PC-3 (cell line): ENCODE measurements at regions not wholly inside any gene's neighbourhood (a gene's known extent, or its start where the extent isn't known, plus 50 kb on each side); places are given as distances from the start of the nearest gene placed in this dataset.

ENCODE experiments used
- ATAC-seq: fragments of 200-7000 bp; cut with Tn5 transposase; 2 replicates; pipeline ENCODE4 v1.9.1; 2020; ENCODE audit warnings: mild to moderate bottlenecking, moderate library complexity
- BruUV-seq: library from RNA; stranded (reverse); fragments of 400-500 nt; replicated peaks from 2 replicates; lab custom pipeline; 2021; lab: Mats Ljungman, UMichigan
- CTCF ChIA-PET: fragments of 300-600 bp; sonication (Branson Sonifier 250); formaldehyde crosslinking; loops from one replicate; lab custom pipeline; 2022; ENCODE audit warnings: antibody characterized with exemption; lab: Charles Lee
- POLR2A ChIA-PET: fragments of 300-600 bp; sonication (Branson Sonifier 250); formaldehyde crosslinking; loops from one replicate; lab custom pipeline; 2022; ENCODE audit warnings: antibody characterized with exemption; ENCODE audit not compliant: unreplicated experiment; lab: Charles Lee
- DNase-seq: peaks from one replicate; pipeline ENCODE4 v3.0.0-alpha.2; 2015
- H2AFZ ChIP-seq: fragments of 300-600 bp; sonication (generic); 2 replicates; pipeline ENCODE4 v1.6.0; 2016; ENCODE audit warnings: antibody characterized with exemption, low read length
- H3F3A ChIP-seq: fragments of 300-600 bp; sonication (generic); one replicate; pipeline ENCODE4 v1.6.0; 2017; ENCODE audit warnings: antibody characterized with exemption, low read length, control low read depth, mild to moderate bottlenecking; ENCODE audit not compliant: unreplicated experiment
- H3K27ac ChIP-seq: fragments of 300-600 bp; sonication (generic); 2 replicates; pipeline ENCODE4 v1.5.1; 2016; ENCODE audit warnings: mild to moderate bottlenecking, low read length
- H3K27me3 ChIP-seq: fragments of 300-600 bp; sonication (generic); 2 replicates; pipeline ENCODE4 v1.6.1; 2016; ENCODE audit warnings: low read length, mixed read lengths
- H3K36me3 ChIP-seq: fragments of 300-600 bp; sonication (generic); 2 replicates; pipeline ENCODE4 v1.6.1; 2016; ENCODE audit warnings: low read depth, mixed run types, low read length, mixed read lengths
- H3K4me1 ChIP-seq: fragments of 300-600 bp; sonication (generic); 2 replicates; pipeline ENCODE4 v1.5.1; 2016; ENCODE audit warnings: low read length; ENCODE audit not compliant: insufficient read depth
- H3K4me2 ChIP-seq: fragments of 300-600 bp; sonication (generic); 2 replicates; pipeline ENCODE4 v1.6.0; 2016; ENCODE audit warnings: low read length
- H3K4me3 ChIP-seq: fragments of 300-600 bp; sonication (generic); 2 replicates; pipeline ENCODE4 v1.5.1; 2016; ENCODE audit warnings: mild to moderate bottlenecking, low read length, mixed read lengths
- H3K79me2 ChIP-seq: fragments of 300-600 bp; sonication (generic); 2 replicates; pipeline ENCODE4 v1.6.1; 2017; ENCODE audit warnings: low read length, mixed read lengths
- H3K9ac ChIP-seq: fragments of 300-600 bp; sonication (generic); 2 replicates; pipeline ENCODE4 v1.6.0; 2016; ENCODE audit warnings: mild to moderate bottlenecking, low read length
- H3K9me2 ChIP-seq: fragments of 300-600 bp; sonication (generic); replicated peaks from 2 replicates; pipeline ENCODE4 v1.6.1; 2016; ENCODE audit warnings: mixed run types, low read length, mixed read lengths
- H3K9me3 ChIP-seq: fragments of 300-600 bp; sonication (generic); 2 replicates; pipeline ENCODE4 v1.6.1; 2016; ENCODE audit warnings: low read length, mixed read lengths
- H4K20me1 ChIP-seq: fragments of 300-600 bp; sonication (generic); 2 replicates; pipeline ENCODE4 v1.6.1; 2016; ENCODE audit warnings: low read length, mixed read lengths
- CTCF ChIP-seq: fragments of 300-600 bp; sonication (generic); conservative IDR thresholded peaks from 2 replicates; pipeline ENCODE4 v1.5.1; 2017; ENCODE audit warnings: antibody characterized with exemption, low read depth, mild to moderate bottlenecking, low read length
- EZH2 ChIP-seq: fragments of 300-600 bp; sonication (generic); IDR thresholded peaks from one replicate; pipeline ENCODE4 v1.6.1; 2017; ENCODE audit warnings: antibody characterized with exemption, mild to moderate bottlenecking, low read length; ENCODE audit not compliant: unreplicated experiment
- EZH2phosphoT487 ChIP-seq: fragments of 300-600 bp; sonication (generic); IDR thresholded peaks from 2 replicates; pipeline ENCODE4 v1.6.1; 2018; ENCODE audit warnings: mild to moderate bottlenecking, antibody characterized with exemption, low read length, borderline replicate concordance
- intact Hi-C: fragments of 100-400 bp; cut with micrococcal nuclease; formaldehyde crosslinking; loops from 2 replicates; pipeline ENCODE4 v1.9.0; 2023

GRCh38 chr21:28266061-28266460, 726.6 kb downstream of the LTN1 start:
- TF ChIP-seq EZH2phosphoT487, result no peak
- no peak for TF ChIP-seq CTCF
- TF ChIP-seq EZH2, result no peak
- H3K36me3 ChIP-seq, result no peaks in the 10 kb centered on the region
- H2AFZ ChIP-seq, result no peak overlapping the region
- no peaks in the 10 kb centered on the region for H3K9me2 ChIP-seq
- BruUV-seq, result no TSS peak
- CTCF ChIA-PET, result no interaction called here
- intact Hi-C loops, result loop anchor here (5.0 kb wide), 1 partner anchor 66 kb away; no protein-coding TSS in a partner anchor
- no peak overlapping the region for H3K4me2 ChIP-seq
- no peaks in the 10 kb centered on the region for H3K79me2 ChIP-seq
- no peaks in the 10 kb centered on the region for H3K9me3 ChIP-seq
- peak; percentile 2 for DNase-seq
- no peak overlapping the region for H3K27ac ChIP-seq
- H3K9ac ChIP-seq, result no peak overlapping the region
- H3K4me1 ChIP-seq, result peaks cover 25% of the 10 kb centered on the region
- no peaks in the 10 kb centered on the region for H3F3A ChIP-seq
- no peaks in the 10 kb centered on the region for H3K27me3 ChIP-seq
- H3K4me3 ChIP-seq, result no peak overlapping the region
- ATAC-seq, result 0 out of 2 replicates have a peak, but pooled peaks have one; percentile 16
- no peaks in the 10 kb centered on the region for H4K20me1 ChIP-seq
- POLR2A ChIA-PET, result no interaction called here

GRCh38 chr21:28263974-28264373, 728.7 kb downstream of the LTN1 start:
- H2AFZ ChIP-seq, result no peak overlapping the region
- TF ChIP-seq EZH2phosphoT487 (no peak), EZH2 (no peak), CTCF (no peak)
- H3K36me3 ChIP-seq, result no peaks in the 10 kb centered on the region
- H3K9me3 ChIP-seq, result no peaks in the 10 kb centered on the region
- ATAC-seq (no peak), DNase-seq (no peak)
- H3K4me2 ChIP-seq, result no peak overlapping the region
- no TSS peak for BruUV-seq
- H3K27ac ChIP-seq, result no peak overlapping the region
- no peaks in the 10 kb centered on the region for H3K27me3 ChIP-seq
- no peaks in the 10 kb centered on the region for H3F3A ChIP-seq
- no peak overlapping the region for H3K4me3 ChIP-seq
- no peaks in the 10 kb centered on the region for H3K79me2 ChIP-seq
- no peaks in the 10 kb centered on the region for H3K9me2 ChIP-seq
- ChIA-PET CTCF (no interaction called here), POLR2A (no interaction called here)
- no peak overlapping the region for H3K9ac ChIP-seq
- H3K4me1 ChIP-seq, result peaks cover 26% of the 10 kb centered on the region
- H4K20me1 ChIP-seq, result no peaks in the 10 kb centered on the region
- intact Hi-C loops, result no loop called here

- ChIA-PET POLR2A (no interaction called here), CTCF (no interaction called here)
- Histone ChIP-seq H3K9ac (no peak overlapping the region), H3K79me2 (no peaks in the 10 kb centered on the region), H2AFZ (no peak overlapping the region), H3K4me3 (no peak overlapping the region), H3K4me2 (no peak overlapping the region), H4K20me1 (no peaks in the 10 kb centered on the region), H3K27me3 (no peaks in the 10 kb centered on the region), H3K36me3 (no peaks in the 10 kb centered on the region), H3K4me1 (peaks cover 8% of the 10 kb centered on the region; the same call in 1 of the 2 replicates), H3F3A (no peaks in the 10 kb centered on the region), H3K9me3 (no peaks in the 10 kb centered on the region), H3K9me2 (no peaks in the 10 kb centered on the region), H3K27ac (no peak overlapping the region)
- ATAC-seq (peak; percentile 65), DNase-seq (peak; percentile 48)
- intact Hi-C loops, result no loop called here
- no TSS peak for BruUV-seq
- no peak for TF ChIP-seq EZH2phosphoT487
- TF ChIP-seq EZH2, result no peak
- TF ChIP-seq CTCF, result no peak
Measured at GRCh38 chr21:28261298-28261697, 731.4 kb downstream of the LTN1 start.
